ENCODE measurements at regions not wholly inside any gene's neighbourhood (a gene's known extent, or its start where the extent isn't known, plus 50 kb on each side); places are given as distances from the start of the nearest gene placed in this dataset.

DNA sequence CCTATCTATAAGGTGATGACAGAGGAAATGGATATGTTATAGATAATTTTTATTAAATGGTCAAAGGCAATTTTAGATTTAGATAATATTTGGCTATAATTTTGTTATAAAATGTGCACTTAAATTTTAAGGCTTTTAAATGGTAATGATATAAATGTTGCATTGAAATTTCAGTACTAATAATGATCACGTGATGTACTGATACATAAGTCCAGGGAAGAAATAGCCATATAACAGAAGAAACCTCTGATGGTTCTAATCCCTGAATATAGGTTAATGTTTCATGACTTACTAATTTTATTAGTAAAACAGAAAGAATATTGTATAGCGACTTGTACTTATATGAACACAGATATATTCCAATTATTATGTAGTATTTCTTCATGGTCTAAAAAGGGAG lies 211.9 kb downstream of the SOCS6 start:
- no peak for DNase-seq
- H2BK120ac ChIP-seq (ENCODE audit: low read depth, low read length) = no peak overlapping the region
- no peak overlapping the region for H2AK5ac ChIP-seq (ENCODE audit: low read length, severe bottlenecking)
- no peak overlapping the region for H4K8ac ChIP-seq (ENCODE audit: low read length)
- H3K4ac ChIP-seq (ENCODE audit: low read depth in 1 of 2, low read length in 2 of 2) = no peak overlapping the region
- no peaks in the 10 kb centered on the region for H3K9me3 ChIP-seq (ENCODE audit: control insufficient read depth, low read length)
- H2BK15ac ChIP-seq (ENCODE audit: low read depth, poor library complexity, severe bottlenecking) = no peak overlapping the region
- H3K27me3 ChIP-seq (ENCODE audit: control insufficient read depth in 1 of 2, insufficient read depth in 1 of 2, low read length in 2 of 2) = no peaks in the 10 kb centered on the region
- no peak overlapping the region for H3K18ac ChIP-seq (ENCODE audit: low read depth in 1 of 2, low read length in 2 of 2)
- H2BK12ac ChIP-seq (ENCODE audit: low read length in 2 of 2) = no peak overlapping the region
- no peak overlapping the region for H3K9ac ChIP-seq (ENCODE audit: low read length)
- H2AFZ ChIP-seq (ENCODE audit: low read depth, low read length) = no peak overlapping the region
- H4K91ac ChIP-seq (ENCODE audit: low read length) = no peak overlapping the region
- H3K27ac ChIP-seq (ENCODE audit: low read length, poor library complexity, severe bottlenecking) = no peak overlapping the region
- WGBS = no CpG with 5 or more reads among the region's 2 CpGs
- no peaks in the 10 kb centered on the region for H3K79me1 ChIP-seq (replicated peaks; ENCODE audit: low read length, poor library complexity, severe bottlenecking)
- H3K23ac ChIP-seq (ENCODE audit: low read length in 2 of 2) = no peak overlapping the region
- no peaks in the 10 kb centered on the region for H3K4me1 ChIP-seq (ENCODE audit: control insufficient read depth, insufficient read depth, low read depth, low read length)
- no peaks in the 10 kb centered on the region for H3K36me3 ChIP-seq (ENCODE audit: control insufficient read depth in 1 of 2, insufficient read depth in 2 of 2, low read depth in 1 of 2, low read length in 2 of 2)
- H2BK5ac ChIP-seq (ENCODE audit: low read depth, low read length, poor library complexity, severe bottlenecking) = no peak overlapping the region
- no peak overlapping the region for H3K4me2 ChIP-seq (ENCODE audit: low read length, poor library complexity, severe bottlenecking)
- H3K14ac ChIP-seq (ENCODE audit: low read length in 2 of 2) = no peak overlapping the region
- H3K4me3 ChIP-seq (ENCODE audit: insufficient read depth in 1 of 2, low read depth in 1 of 2, low read length in 2 of 2) = no peak overlapping the region

DNA sequence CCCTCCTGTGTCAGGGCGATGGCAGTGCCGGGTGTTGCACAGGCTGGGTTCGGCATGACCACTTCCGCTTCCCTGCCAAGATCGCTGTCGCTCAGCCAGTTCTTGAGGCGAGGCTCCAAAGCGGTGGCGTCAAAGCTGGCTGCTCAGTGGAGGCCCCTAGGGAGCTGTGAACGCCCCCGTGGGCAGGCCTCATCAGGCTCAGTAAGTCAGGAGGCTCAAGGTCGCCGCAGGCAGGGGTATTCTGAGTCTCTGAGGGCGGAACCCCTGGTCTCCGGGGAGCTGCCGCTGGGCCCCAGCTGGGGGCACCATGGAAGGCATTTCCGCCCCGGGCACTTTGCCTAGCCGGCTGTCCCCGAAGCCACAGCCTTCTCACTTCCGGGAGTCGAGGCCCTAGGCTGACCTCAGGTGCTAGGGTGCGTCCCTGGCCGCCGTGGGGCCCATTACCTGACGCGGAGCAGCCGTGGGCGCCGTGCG lies 210.4 kb downstream of the SOCS6 start:
- Histone ChIP-seq H4K91ac (ENCODE audit: low read length) (no peak overlapping the region), H3K23ac (ENCODE audit: low read length in 2 of 2) (no peak overlapping the region), H2AFZ (ENCODE audit: low read depth, low read length) (no peak overlapping the region), H3K9me3 (ENCODE audit: control insufficient read depth, low read length) (no peaks in the 10 kb centered on the region), H4K8ac (ENCODE audit: low read length) (no peak overlapping the region), H3K14ac (ENCODE audit: low read length in 2 of 2) (no peak overlapping the region), H2BK120ac (ENCODE audit: low read depth, low read length) (no peak overlapping the region), H3K4me2 (ENCODE audit: low read length, poor library complexity, severe bottlenecking) (no peak overlapping the region), H3K27me3 (ENCODE audit: control insufficient read depth in 1 of 2, insufficient read depth in 1 of 2, low read length in 2 of 2) (no peaks in the 10 kb centered on the region), H3K4me3 (ENCODE audit: insufficient read depth in 1 of 2, low read depth in 1 of 2, low read length in 2 of 2) (no peak overlapping the region), H3K4me1 (ENCODE audit: control insufficient read depth, insufficient read depth, low read depth, low read length) (no peaks in the 10 kb centered on the region), H2BK15ac (ENCODE audit: low read depth, poor library complexity, severe bottlenecking) (no peak overlapping the region), H3K79me1 (replicated peaks; ENCODE audit: low read length, poor library complexity, severe bottlenecking) (no peaks in the 10 kb centered on the region), H3K4ac (ENCODE audit: low read depth in 1 of 2, low read length in 2 of 2) (no peak overlapping the region), H3K18ac (ENCODE audit: low read depth in 1 of 2, low read length in 2 of 2) (no peak overlapping the region), H2BK12ac (ENCODE audit: low read length in 2 of 2) (no peak overlapping the region), H3K9ac (ENCODE audit: low read length) (no peak overlapping the region), H3K36me3 (ENCODE audit: control insufficient read depth in 1 of 2, insufficient read depth in 2 of 2, low read depth in 1 of 2, low read length in 2 of 2) (no peaks in the 10 kb centered on the region), H2BK5ac (ENCODE audit: low read depth, low read length, poor library complexity, severe bottlenecking) (no peak overlapping the region), H2AK5ac (ENCODE audit: low read length, severe bottlenecking) (no peak overlapping the region), H3K27ac (ENCODE audit: low read length, poor library complexity, severe bottlenecking) (no peak overlapping the region)
- no peak for DNase-seq
- 72% methylated on average over 31 of the region's 31 CpGs for WGBS

DNA sequence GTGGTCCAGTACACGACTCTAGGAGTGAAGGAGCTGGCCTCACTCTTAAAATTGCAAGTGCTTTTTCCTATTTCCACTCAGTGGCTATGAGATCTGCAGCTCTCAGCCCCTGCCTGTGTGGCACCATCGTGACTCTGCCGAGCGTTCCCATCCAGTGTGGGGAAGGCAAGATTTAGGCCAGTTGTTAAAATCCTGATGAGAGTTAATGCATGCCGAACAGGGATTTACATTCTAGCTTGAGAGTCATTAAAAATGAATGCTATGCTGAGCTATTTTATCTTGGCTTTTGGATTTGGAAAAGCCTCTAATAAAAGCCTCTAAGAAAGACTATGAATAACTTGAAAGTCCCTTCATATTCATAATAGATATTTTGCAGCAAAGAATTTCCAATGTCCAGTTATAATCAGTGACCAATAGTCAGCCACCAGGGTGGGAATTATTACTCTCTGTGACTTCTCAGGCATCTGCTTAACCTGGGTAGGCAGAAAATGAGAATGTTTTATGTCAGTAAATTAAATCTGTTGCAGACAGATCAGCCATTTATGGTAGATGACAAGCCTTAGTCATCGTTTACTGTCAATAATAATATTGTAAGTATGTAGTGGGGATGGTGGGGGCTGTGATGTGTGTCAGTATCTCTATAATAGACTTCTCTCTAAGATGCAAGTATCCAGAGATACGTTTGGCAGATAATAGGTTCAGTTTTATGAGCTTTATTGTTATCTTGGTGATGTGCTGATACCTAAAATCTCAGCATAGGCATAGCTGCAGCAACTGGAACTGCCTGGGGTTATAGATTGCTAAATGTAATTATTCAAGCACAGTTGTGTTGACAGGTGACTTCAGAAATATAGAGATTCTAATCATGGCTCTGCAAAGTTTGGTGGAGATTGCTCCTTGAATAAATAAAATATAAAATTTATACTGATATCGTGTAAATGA lies 207.8 kb downstream of the SOCS6 start:
- no peak overlapping the region for H2AK5ac ChIP-seq (ENCODE audit: low read length, severe bottlenecking)
- H3K18ac ChIP-seq (ENCODE audit: low read depth in 1 of 2, low read length in 2 of 2) = no peak overlapping the region
- no peak for DNase-seq
- H4K8ac ChIP-seq (ENCODE audit: low read length) = no peak overlapping the region
- H3K14ac ChIP-seq (ENCODE audit: low read length in 2 of 2) = no peak overlapping the region
- H4K91ac ChIP-seq (ENCODE audit: low read length) = no peak overlapping the region
- H3K79me1 ChIP-seq (replicated peaks; ENCODE audit: low read length, poor library complexity, severe bottlenecking) = no peaks in the 10 kb centered on the region
- H2BK120ac ChIP-seq (ENCODE audit: low read depth, low read length) = no peak overlapping the region
- no peak overlapping the region for H2BK5ac ChIP-seq (ENCODE audit: low read depth, low read length, poor library complexity, severe bottlenecking)
- no peaks in the 10 kb centered on the region for H3K36me3 ChIP-seq (ENCODE audit: control insufficient read depth in 1 of 2, insufficient read depth in 2 of 2, low read depth in 1 of 2, low read length in 2 of 2)
- WGBS = 66% methylated on average over 7 of the region's 8 CpGs
- no peak overlapping the region for H3K4me2 ChIP-seq (ENCODE audit: low read length, poor library complexity, severe bottlenecking)
- H3K27ac ChIP-seq (ENCODE audit: low read length, poor library complexity, severe bottlenecking) = no peak overlapping the region
- peaks cover 2% of the 10 kb centered on the region for H3K4me1 ChIP-seq (ENCODE audit: control insufficient read depth, insufficient read depth, low read depth, low read length)
- H3K4ac ChIP-seq (ENCODE audit: low read depth in 1 of 2, low read length in 2 of 2) = no peak overlapping the region
- no peaks in the 10 kb centered on the region for H3K9me3 ChIP-seq (ENCODE audit: control insufficient read depth, low read length)
- H3K9ac ChIP-seq (ENCODE audit: low read length) = no peak overlapping the region
- no peak overlapping the region for H3K4me3 ChIP-seq (ENCODE audit: insufficient read depth in 1 of 2, low read depth in 1 of 2, low read length in 2 of 2)
- H3K23ac ChIP-seq (ENCODE audit: low read length in 2 of 2) = no peak overlapping the region
- no peak overlapping the region for H2AFZ ChIP-seq (ENCODE audit: low read depth, low read length)
- no peak overlapping the region for H2BK15ac ChIP-seq (ENCODE audit: low read depth, poor library complexity, severe bottlenecking)
- no peaks in the 10 kb centered on the region for H3K27me3 ChIP-seq (ENCODE audit: control insufficient read depth in 1 of 2, insufficient read depth in 1 of 2, low read length in 2 of 2)
- H2BK12ac ChIP-seq (ENCODE audit: low read length in 2 of 2) = no peak overlapping the region

DNA sequence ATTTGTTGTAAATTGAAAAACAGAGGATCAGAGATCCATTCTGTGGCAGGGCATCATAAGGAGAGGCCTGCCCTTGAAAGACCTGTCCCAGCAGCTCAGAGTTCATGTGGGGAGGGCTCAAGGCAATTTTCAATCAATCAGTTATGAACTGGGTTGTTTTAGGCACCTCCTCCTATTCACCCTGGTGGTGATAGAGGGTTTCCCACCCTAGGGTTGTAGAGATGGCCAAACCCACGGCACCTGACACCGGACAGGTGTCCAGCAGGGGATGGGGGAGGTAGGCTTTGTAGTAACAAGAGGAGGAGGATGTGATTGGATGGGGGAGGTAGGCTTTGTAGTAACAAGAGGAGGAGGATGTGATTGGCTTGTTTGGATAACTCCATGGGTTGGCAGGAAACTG lies 205.7 kb downstream of the SOCS6 start:
- Histone ChIP-seq H4K91ac (ENCODE audit: low read length) (no peak overlapping the region), H2BK5ac (ENCODE audit: low read depth, low read length, poor library complexity, severe bottlenecking) (no peak overlapping the region), H2AFZ (ENCODE audit: low read depth, low read length) (no peak overlapping the region), H3K36me3 (ENCODE audit: control insufficient read depth in 1 of 2, insufficient read depth in 2 of 2, low read depth in 1 of 2, low read length in 2 of 2) (no peaks in the 10 kb centered on the region), H3K27ac (ENCODE audit: low read length, poor library complexity, severe bottlenecking) (no peak overlapping the region), H3K4ac (ENCODE audit: low read depth in 1 of 2, low read length in 2 of 2) (no peak overlapping the region), H3K79me1 (replicated peaks; ENCODE audit: low read length, poor library complexity, severe bottlenecking) (no peaks in the 10 kb centered on the region), H3K27me3 (ENCODE audit: control insufficient read depth in 1 of 2, insufficient read depth in 1 of 2, low read length in 2 of 2) (no peaks in the 10 kb centered on the region), H3K23ac (ENCODE audit: low read length in 2 of 2) (no peak overlapping the region), H2BK12ac (ENCODE audit: low read length in 2 of 2) (no peak overlapping the region), H3K4me2 (ENCODE audit: low read length, poor library complexity, severe bottlenecking) (no peak overlapping the region), H3K9me3 (ENCODE audit: control insufficient read depth, low read length) (no peaks in the 10 kb centered on the region), H3K4me3 (ENCODE audit: insufficient read depth in 1 of 2, low read depth in 1 of 2, low read length in 2 of 2) (no peak overlapping the region), H3K4me1 (ENCODE audit: control insufficient read depth, insufficient read depth, low read depth, low read length) (peaks cover 2% of the 10 kb centered on the region), H2AK5ac (ENCODE audit: low read length, severe bottlenecking) (no peak overlapping the region), H2BK120ac (ENCODE audit: low read depth, low read length) (no peak overlapping the region), H4K8ac (ENCODE audit: low read length) (no peak overlapping the region), H3K14ac (ENCODE audit: low read length in 2 of 2) (no peak overlapping the region), H2BK15ac (ENCODE audit: low read depth, poor library complexity, severe bottlenecking) (no peak overlapping the region), H3K9ac (ENCODE audit: low read length) (no peak overlapping the region), H3K18ac (ENCODE audit: low read depth in 1 of 2, low read length in 2 of 2) (no peak overlapping the region)
- DNase-seq = no peak
- 79% methylated on average over 2 of the region's 2 CpGs for WGBS

Measured in mesenchymal stem cell (in vitro differentiated cells and primary cell).